ENCODE measurements at regions not wholly inside any gene's neighbourhood (a gene's known extent, or its start where the extent isn't known, plus 50 kb on each side); places are given as distances from the start of the nearest gene placed in this dataset.

DNA sequence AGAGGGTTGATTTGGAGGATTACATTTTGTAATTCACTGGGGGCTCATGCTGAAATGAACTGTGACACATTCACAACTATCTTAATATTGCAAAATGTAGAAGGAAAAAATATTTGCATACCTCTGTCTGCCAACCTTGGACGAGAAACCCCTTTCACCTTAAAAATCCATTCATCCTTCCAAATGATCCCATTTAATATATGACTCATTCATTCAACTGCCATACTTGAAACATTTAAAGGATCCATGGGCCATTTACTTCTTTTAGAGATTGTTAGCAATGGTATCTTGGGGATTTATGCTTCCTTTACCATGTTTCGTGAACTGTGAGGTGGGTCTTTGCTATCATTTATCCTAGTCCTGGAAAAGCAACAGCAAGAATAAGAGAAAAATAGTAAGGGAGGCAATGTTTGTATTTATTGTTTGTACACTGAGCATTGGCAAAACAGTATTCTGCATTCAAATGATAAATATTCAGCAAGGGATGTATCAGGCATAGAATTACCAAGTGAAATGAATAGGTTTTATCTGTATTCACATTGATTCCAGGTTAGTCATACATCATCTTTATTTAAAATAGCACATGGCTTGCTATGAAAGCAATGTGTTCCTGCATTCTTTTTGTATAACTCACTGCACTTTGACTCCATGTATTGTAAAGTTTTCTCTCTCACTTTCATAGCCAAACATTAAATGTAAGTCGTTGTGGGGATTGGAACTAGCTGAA is 378.1 kb downstream of the NSUN3 start:
- ATAC-seq (peak; percentile 95), DNase-seq (peak; percentile 85)
- H3K4me1 ChIP-seq (ENCODE audit: insufficient read depth, low read length), result peaks cover 25% of the 10 kb centered on the region
- H3K9ac ChIP-seq (ENCODE audit: low read length), result no peak overlapping the region
- H3K79me2 ChIP-seq (ENCODE audit: low read length), result no peaks in the 10 kb centered on the region
- ChIA-PET POLR2A (ENCODE audit: unreplicated experiment) (interaction anchor here (0.6 kb wide), 1 partner anchor 1413 kb away, joined by 3 read pairs; no protein-coding TSS in a partner anchor), CTCF (no interaction called here)
- no peaks in the 10 kb centered on the region for H3K27me3 ChIP-seq (ENCODE audit: low read length)
- no peaks in the 10 kb centered on the region for H3K9me2 ChIP-seq (replicated peaks; ENCODE audit: low read length)
- intact Hi-C loops (cut with micrococcal nuclease), result no loop called here
- H3F3A ChIP-seq (ENCODE audit: low read length, unreplicated experiment), result peaks cover 6% of the 10 kb centered on the region
- H3K4me3 ChIP-seq (ENCODE audit: low read length), result 0 out of 2 replicates have a peak overlapping the region, but pooled peaks have one; percentile 14
- TF ChIP-seq, protein P1, sequence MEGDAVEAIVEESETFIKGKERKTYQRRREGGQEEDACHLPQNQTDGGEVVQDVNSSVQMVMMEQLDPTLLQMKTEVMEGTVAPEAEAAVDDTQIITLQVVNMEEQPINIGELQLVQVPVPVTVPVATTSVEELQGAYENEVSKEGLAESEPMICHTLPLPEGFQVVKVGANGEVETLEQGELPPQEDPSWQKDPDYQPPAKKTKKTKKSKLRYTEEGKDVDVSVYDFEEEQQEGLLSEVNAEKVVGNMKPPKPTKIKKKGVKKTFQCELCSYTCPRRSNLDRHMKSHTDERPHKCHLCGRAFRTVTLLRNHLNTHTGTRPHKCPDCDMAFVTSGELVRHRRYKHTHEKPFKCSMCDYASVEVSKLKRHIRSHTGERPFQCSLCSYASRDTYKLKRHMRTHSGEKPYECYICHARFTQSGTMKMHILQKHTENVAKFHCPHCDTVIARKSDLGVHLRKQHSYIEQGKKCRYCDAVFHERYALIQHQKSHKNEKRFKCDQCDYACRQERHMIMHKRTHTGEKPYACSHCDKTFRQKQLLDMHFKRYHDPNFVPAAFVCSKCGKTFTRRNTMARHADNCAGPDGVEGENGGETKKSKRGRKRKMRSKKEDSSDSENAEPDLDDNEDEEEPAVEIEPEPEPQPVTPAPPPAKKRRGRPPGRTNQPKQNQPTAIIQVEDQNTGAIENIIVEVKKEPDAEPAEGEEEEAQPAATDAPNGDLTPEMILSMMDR (conservative IDR thresholded peaks at IDR 0.05; ENCODE audit: low read depth, low read length), result no peak
- no peak for TF ChIP-seq EZH2 (IDR thresholded peaks at IDR 0.05; ENCODE audit: low read length, unreplicated experiment)
- TF ChIP-seq EZH2phosphoT487 (IDR thresholded peaks at IDR 0.05; ENCODE audit: borderline replicate concordance, low read length), result no peak
- no peaks in the 10 kb centered on the region for H4K20me1 ChIP-seq (ENCODE audit: low read length)
- H2AFZ ChIP-seq (ENCODE audit: low read length), result peak overlapping the region; percentile 45
- BruUV-seq (replicated peaks), result no TSS peak
- H3K9me3 ChIP-seq (ENCODE audit: low read length), result no peaks in the 10 kb centered on the region
- H3K4me2 ChIP-seq (ENCODE audit: low read length), result peak overlapping the region; percentile 72
- H3K36me3 ChIP-seq (ENCODE audit: low read depth, low read length), result no peaks in the 10 kb centered on the region
- peak overlapping the region; percentile 80 for H3K27ac ChIP-seq (ENCODE audit: low read length)

DNA sequence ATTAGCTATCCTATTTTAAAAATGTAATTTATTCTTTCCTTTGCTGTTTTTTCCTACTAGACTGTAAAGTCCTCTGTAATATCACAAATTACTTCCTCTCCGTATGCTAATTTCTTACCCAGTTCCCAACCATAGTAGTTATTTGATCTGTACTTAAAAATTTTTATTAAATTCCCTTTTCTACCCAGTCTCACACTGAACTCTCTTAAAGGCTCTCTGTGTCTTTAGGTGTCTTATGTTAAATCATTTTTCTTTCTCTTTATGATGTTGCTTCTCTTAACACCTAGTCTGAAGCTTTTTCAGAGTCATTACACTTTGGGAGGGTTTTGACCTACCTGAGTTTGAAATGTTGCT is 378.6 kb downstream of the NSUN3 start:
- TF ChIP-seq, protein P1 (conservative IDR thresholded peaks at IDR 0.05; ENCODE audit: low read depth, low read length), result no peak
- TF ChIP-seq EZH2phosphoT487 (IDR thresholded peaks at IDR 0.05; ENCODE audit: borderline replicate concordance, low read length) (no peak), EZH2 (IDR thresholded peaks at IDR 0.05; ENCODE audit: low read length, unreplicated experiment) (no peak)
- H3K4me2 ChIP-seq (ENCODE audit: low read length), result peak overlapping the region; percentile 72
- ATAC-seq (peak; percentile 28), DNase-seq (no peak)
- H3K9ac ChIP-seq (ENCODE audit: low read length), result peak overlapping the region; percentile 13; the same call in 1 of the 2 replicates
- ChIA-PET POLR2A (ENCODE audit: unreplicated experiment) (interaction anchor here (0.6 kb wide), 1 partner anchor 1413 kb away, joined by 3 read pairs; no protein-coding TSS in a partner anchor), CTCF (no interaction called here)
- intact Hi-C loops (cut with micrococcal nuclease), result no loop called here
- no peaks in the 10 kb centered on the region for H3K9me2 ChIP-seq (replicated peaks; ENCODE audit: low read length)
- peaks cover 6% of the 10 kb centered on the region for H3F3A ChIP-seq (ENCODE audit: low read length, unreplicated experiment)
- no peaks in the 10 kb centered on the region for H3K36me3 ChIP-seq (ENCODE audit: low read depth, low read length)
- H3K9me3 ChIP-seq (ENCODE audit: low read length), result no peaks in the 10 kb centered on the region
- BruUV-seq (replicated peaks), result TSS peak; percentile 82
- H3K4me1 ChIP-seq (ENCODE audit: insufficient read depth, low read length), result peaks cover 25% of the 10 kb centered on the region
- H3K79me2 ChIP-seq (ENCODE audit: low read length), result no peaks in the 10 kb centered on the region
- H3K4me3 ChIP-seq (ENCODE audit: low read length), result 0 out of 2 replicates have a peak overlapping the region, but pooled peaks have one; percentile 14
- H2AFZ ChIP-seq (ENCODE audit: low read length), result peak overlapping the region; percentile 45
- no peaks in the 10 kb centered on the region for H3K27me3 ChIP-seq (ENCODE audit: low read length)
- H3K27ac ChIP-seq (ENCODE audit: low read length), result peak overlapping the region; percentile 80
- H4K20me1 ChIP-seq (ENCODE audit: low read length), result no peaks in the 10 kb centered on the region

DNA sequence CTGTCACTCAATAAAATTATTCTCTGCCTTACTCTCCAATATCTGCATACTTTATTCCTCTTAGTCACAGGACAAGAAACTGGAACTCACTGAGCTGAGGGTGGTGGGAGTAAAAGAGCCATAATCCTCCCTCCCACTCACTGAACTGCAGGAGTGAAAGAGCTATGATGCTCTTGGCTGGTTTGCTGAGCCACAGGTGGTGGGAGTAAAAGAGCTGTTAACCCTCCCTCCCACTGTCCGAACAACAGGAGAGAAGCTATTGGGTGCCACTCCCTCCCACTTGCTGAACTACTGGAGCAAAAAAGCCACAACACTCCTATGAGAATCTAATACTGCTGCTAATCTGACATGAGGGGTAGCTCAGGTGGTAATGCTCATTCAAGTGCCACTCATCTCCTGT is 391.0 kb downstream of the NSUN3 start:
- TF ChIP-seq EZH2phosphoT487 (IDR thresholded peaks at IDR 0.05; ENCODE audit: borderline replicate concordance, low read length) (no peak), EZH2 (IDR thresholded peaks at IDR 0.05; ENCODE audit: low read length, unreplicated experiment) (no peak)
- TF ChIP-seq, protein P1 (conservative IDR thresholded peaks at IDR 0.05; ENCODE audit: low read depth, low read length), result no peak
- H3F3A ChIP-seq (ENCODE audit: low read length, unreplicated experiment), result no peaks in the 10 kb centered on the region
- intact Hi-C loops (cut with micrococcal nuclease), result no loop called here
- no peak overlapping the region for H3K4me2 ChIP-seq (ENCODE audit: low read length)
- no peak overlapping the region for H3K4me3 ChIP-seq (ENCODE audit: low read length)
- no peaks in the 10 kb centered on the region for H3K27me3 ChIP-seq (ENCODE audit: low read length)
- no peak overlapping the region for H3K9ac ChIP-seq (ENCODE audit: low read length)
- no peaks in the 10 kb centered on the region for H3K79me2 ChIP-seq (ENCODE audit: low read length)
- no peaks in the 10 kb centered on the region for H4K20me1 ChIP-seq (ENCODE audit: low read length)
- no peaks in the 10 kb centered on the region for H3K4me1 ChIP-seq (ENCODE audit: insufficient read depth, low read length)
- H3K27ac ChIP-seq (ENCODE audit: low read length), result no peak overlapping the region
- H3K9me2 ChIP-seq (replicated peaks; ENCODE audit: low read length), result no peaks in the 10 kb centered on the region
- ChIA-PET POLR2A (ENCODE audit: unreplicated experiment) (no interaction called here), CTCF (no interaction called here)
- BruUV-seq (replicated peaks), result no TSS peak
- H3K9me3 ChIP-seq (ENCODE audit: low read length), result no peaks in the 10 kb centered on the region
- H3K36me3 ChIP-seq (ENCODE audit: low read depth, low read length), result no peaks in the 10 kb centered on the region
- DNase-seq (no peak), ATAC-seq (no peak)
- H2AFZ ChIP-seq (ENCODE audit: low read length), result no peak overlapping the region

All from PC-3 (cell line).